Liver (tissue), 8 donors: ENCODE measurements at regions not wholly inside any gene's neighbourhood (a gene's known extent, or its start where the extent isn't known, plus 50 kb on each side); places are given as distances from the start of the nearest gene placed in this dataset.

Experiments used
- DNase-seq: peaks from one replicate; pipeline ENCODE4 v3.0.0-alpha.2; 2017; ENCODE audit warnings: low spot score
- H3K27ac ChIP-seq, 2 donors: one replicate each; pipeline ENCODE4 v1.7.0; 2013; ENCODE audit warnings: inconsistent platforms in 2 of 2, low read length in 2 of 2, control low read depth in 1 of 2, low read depth in 1 of 2, mild to moderate bottlenecking in 1 of 2
- H3K27me3 ChIP-seq, 4 donors: one replicate each; pipeline versions ENCODE4 v1.6.1 to v1.7.0; 2013; ENCODE audit warnings: low read length in 3 of 4, inconsistent platforms in 1 of 4, mild to moderate bottlenecking in 1 of 4, moderate library complexity in 1 of 4; ENCODE audit not compliant: control insufficient read depth in 4 of 4, insufficient read depth in 4 of 4
- H3K36me3 ChIP-seq, 4 donors: one replicate each; pipeline versions ENCODE4 v1.6.1 to v1.7.0; 2013; ENCODE audit warnings: low read length in 3 of 4, mild to moderate bottlenecking in 3 of 4, low read depth in 1 of 4, moderate library complexity in 1 of 4; ENCODE audit not compliant: control insufficient read depth in 4 of 4, insufficient read depth in 3 of 4
- H3K4me1 ChIP-seq, 4 donors: one replicate each; pipeline versions ENCODE4 v1.6.1 to v1.7.0; 2013; ENCODE audit warnings: low read length in 3 of 4, mild to moderate bottlenecking in 3 of 4, moderate library complexity in 1 of 4; ENCODE audit not compliant: control insufficient read depth in 4 of 4, insufficient read depth in 4 of 4
- H3K4me3 ChIP-seq, 3 donors: one replicate each; pipeline versions ENCODE4 v1.6.1 to v1.7.0; 2013; ENCODE audit warnings: low read length in 3 of 3, control low read depth in 1 of 3, low read depth in 1 of 3, mild to moderate bottlenecking in 1 of 3
- H3K9ac ChIP-seq, 2 donors: one replicate each; pipeline ENCODE4 v1.7.0; 2013; ENCODE audit warnings: low read length in 2 of 2, mild to moderate bottlenecking in 2 of 2, moderate library complexity in 2 of 2, control low read depth in 1 of 2, low read depth in 1 of 2
- H3K9me3 ChIP-seq, 4 donors: one replicate each; pipeline versions ENCODE4 v1.6.1 to v1.7.0; 2013; ENCODE audit warnings: low read length in 3 of 4; ENCODE audit not compliant: control insufficient read depth in 4 of 4
- EGR1 ChIP-seq, 2 donors: IDR thresholded peaks; 2 replicates each; pipeline ENCODE4 v1.6.1; 2016 to 2018; ENCODE audit warnings: antibody characterized with exemption in 2 of 2, low read depth in 2 of 2
- FOXA1 ChIP-seq: IDR thresholded peaks from 2 replicates; pipeline ENCODE4 v1.6.1; 2016; ENCODE audit warnings: antibody characterized with exemption
- FOXA2 ChIP-seq: IDR thresholded peaks from 2 replicates; pipeline ENCODE4 v1.6.1; 2016; ENCODE audit warnings: antibody characterized with exemption
- GABPA ChIP-seq, 2 donors: IDR thresholded peaks in 1 of 2; conservative IDR thresholded peaks in 1 of 2; 2 replicates each; pipeline ENCODE4 v1.6.1; 2016; ENCODE audit warnings: antibody characterized with exemption in 2 of 2, mild to moderate bottlenecking in 1 of 2, moderate library complexity in 1 of 2
- HNF4A ChIP-seq, 2 donors: conservative IDR thresholded peaks; 2 replicates each; pipeline ENCODE4 v1.6.1; 2016; ENCODE audit warnings: antibody characterized with exemption in 2 of 2, mild to moderate bottlenecking in 2 of 2
- HNF4G ChIP-seq: IDR thresholded peaks from 2 replicates; pipeline ENCODE4 v1.6.1; 2016; ENCODE audit warnings: antibody characterized with exemption
- JUND ChIP-seq, 2 donors: IDR thresholded peaks; 2 replicates each; pipeline ENCODE4 v1.6.1; 2016; ENCODE audit warnings: antibody characterized with exemption in 2 of 2
- NR2F2 ChIP-seq: IDR thresholded peaks from 2 replicates; pipeline ENCODE4 v1.6.1; 2016; ENCODE audit warnings: antibody characterized with exemption
- RAD21 ChIP-seq, 2 donors: IDR thresholded peaks; 2 replicates each; pipeline ENCODE4 v1.6.1; 2016; ENCODE audit warnings: antibody characterized with exemption in 2 of 2, mild to moderate bottlenecking in 2 of 2
- RXRA ChIP-seq, 2 donors: IDR thresholded peaks; 2 replicates each; pipeline ENCODE4 v1.6.1; 2017 to 2018; ENCODE audit warnings: antibody characterized with exemption in 2 of 2, mild to moderate bottlenecking in 1 of 2
- SP1 ChIP-seq: IDR thresholded peaks from 2 replicates; pipeline ENCODE4 v1.6.1; 2018; ENCODE audit warnings: antibody characterized with exemption, mild to moderate bottlenecking
- TAF1 ChIP-seq: conservative IDR thresholded peaks from 2 replicates; pipeline ENCODE4 v1.6.1; 2016; ENCODE audit warnings: antibody characterized with exemption, mild to moderate bottlenecking
- YY1 ChIP-seq: IDR thresholded peaks from 2 replicates; pipeline ENCODE4 v1.6.1; 2016; ENCODE audit warnings: antibody characterized with exemption, mild to moderate bottlenecking
- WGBS: extraction: QIAGEN DNeasy Blood & Tissue Kit; methylation state at CpG from one replicate; pipeline ENCODE4 v1.1.7; 2013; 5-methylcytosine and 5-hydroxymethylcytosine counted together
- TF ChIP-seq, protein P1 (sequence below): IDR thresholded peaks from 2 replicates; pipeline ENCODE4 v1.6.1; 2016; ENCODE audit warnings: antibody characterized with exemption, mild to moderate bottlenecking
- TF ChIP-seq, protein P2 (sequence below): IDR thresholded peaks from 2 replicates; pipeline ENCODE4 v1.6.1; 2016; ENCODE audit warnings: antibody characterized with exemption
- TF ChIP-seq, protein P3 (sequence below): IDR thresholded peaks from 2 replicates; pipeline ENCODE4 v1.6.1; 2016; ENCODE audit warnings: antibody characterized with exemption
- TF ChIP-seq, protein P4 (sequence below): fragments of 150-350 bp; IDR thresholded peaks from 2 replicates; pipeline ENCODE4 v1.5.1; 2017; ENCODE audit warnings: improper control_type of control experiment, low read depth, low read length; ENCODE audit not compliant: missing input control
- TF ChIP-seq, protein P5 (sequence below): IDR thresholded peaks from 2 replicates; pipeline ENCODE4 v1.6.1; 2016; ENCODE audit warnings: antibody characterized with exemption
- donor health status: healthy.
- donor health status: healthy.
- donor health status: healthy.
- donor health status: healthy.
- donor health status: healthy.

DNA sequence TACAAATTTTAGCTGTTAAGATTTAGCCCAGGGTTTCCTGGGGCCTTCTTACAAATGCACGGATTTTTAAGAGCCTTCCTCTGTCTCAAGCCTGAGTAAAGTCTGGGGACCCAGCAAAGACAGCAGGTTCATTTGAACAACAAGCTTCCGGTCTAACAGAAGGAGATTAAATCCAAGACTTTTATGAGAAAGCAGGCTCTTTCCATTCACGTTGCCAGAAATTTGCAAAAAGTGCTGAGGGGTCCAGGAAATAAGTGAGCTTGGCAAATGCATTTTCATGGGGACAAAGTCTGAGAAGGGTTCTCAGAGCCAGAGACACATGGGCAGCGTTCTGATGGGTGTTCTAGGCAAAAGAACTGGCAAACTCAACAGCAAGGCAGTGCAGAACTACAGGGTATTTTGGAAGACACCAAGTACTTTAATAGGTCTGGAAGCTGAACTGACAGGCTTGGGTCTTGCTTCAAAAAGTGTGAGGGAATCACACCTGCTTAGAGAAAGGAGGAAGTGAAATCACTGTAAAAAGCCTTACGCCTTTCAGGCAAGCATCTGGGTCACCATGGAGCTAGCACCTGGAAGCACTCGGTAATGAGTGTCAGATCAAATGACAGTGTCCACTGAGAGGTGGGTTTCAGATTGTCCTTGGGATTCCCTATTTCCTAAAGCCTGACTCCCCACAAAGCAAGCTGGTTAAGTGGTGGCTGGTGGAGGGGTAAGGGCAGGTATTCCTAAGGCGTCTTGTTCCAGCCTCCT, 115.8 kb upstream of the ARHGEF3 start:
- Histone ChIP-seq H3K36me3 (no peaks in the 10 kb centered on the region), H3K27ac (no peak overlapping the region), H3K4me3 (no peak overlapping the region), H3K9me3 (no peaks in the 10 kb centered on the region), H3K4me1 (peaks cover 0 to 2% (median 0%) of the 10 kb centered on the region in 4 donors), H3K27me3 (no peaks in the 10 kb centered on the region), H3K9ac (no peak overlapping the region)
- 73% methylated on average over 7 of the region's 7 CpGs for WGBS
- TF ChIP-seq, protein P1, sequence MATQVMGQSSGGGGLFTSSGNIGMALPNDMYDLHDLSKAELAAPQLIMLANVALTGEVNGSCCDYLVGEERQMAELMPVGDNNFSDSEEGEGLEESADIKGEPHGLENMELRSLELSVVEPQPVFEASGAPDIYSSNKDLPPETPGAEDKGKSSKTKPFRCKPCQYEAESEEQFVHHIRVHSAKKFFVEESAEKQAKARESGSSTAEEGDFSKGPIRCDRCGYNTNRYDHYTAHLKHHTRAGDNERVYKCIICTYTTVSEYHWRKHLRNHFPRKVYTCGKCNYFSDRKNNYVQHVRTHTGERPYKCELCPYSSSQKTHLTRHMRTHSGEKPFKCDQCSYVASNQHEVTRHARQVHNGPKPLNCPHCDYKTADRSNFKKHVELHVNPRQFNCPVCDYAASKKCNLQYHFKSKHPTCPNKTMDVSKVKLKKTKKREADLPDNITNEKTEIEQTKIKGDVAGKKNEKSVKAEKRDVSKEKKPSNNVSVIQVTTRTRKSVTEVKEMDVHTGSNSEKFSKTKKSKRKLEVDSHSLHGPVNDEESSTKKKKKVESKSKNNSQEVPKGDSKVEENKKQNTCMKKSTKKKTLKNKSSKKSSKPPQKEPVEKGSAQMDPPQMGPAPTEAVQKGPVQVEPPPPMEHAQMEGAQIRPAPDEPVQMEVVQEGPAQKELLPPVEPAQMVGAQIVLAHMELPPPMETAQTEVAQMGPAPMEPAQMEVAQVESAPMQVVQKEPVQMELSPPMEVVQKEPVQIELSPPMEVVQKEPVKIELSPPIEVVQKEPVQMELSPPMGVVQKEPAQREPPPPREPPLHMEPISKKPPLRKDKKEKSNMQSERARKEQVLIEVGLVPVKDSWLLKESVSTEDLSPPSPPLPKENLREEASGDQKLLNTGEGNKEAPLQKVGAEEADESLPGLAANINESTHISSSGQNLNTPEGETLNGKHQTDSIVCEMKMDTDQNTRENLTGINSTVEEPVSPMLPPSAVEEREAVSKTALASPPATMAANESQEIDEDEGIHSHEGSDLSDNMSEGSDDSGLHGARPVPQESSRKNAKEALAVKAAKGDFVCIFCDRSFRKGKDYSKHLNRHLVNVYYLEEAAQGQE, result no peak
- TF ChIP-seq GABPA (IDR thresholded peaks at IDR 0.05 in 1 of 2, conservative IDR thresholded peaks at IDR 0.05 in 1 of 2) (no peak), NR2F2 (no peak), SP1 (no peak), HNF4G (no peak), FOXA2 (no peak), RAD21 (IDR thresholded peaks at IDR 0.05) (no peak), TAF1 (no peak), JUND (IDR thresholded peaks at IDR 0.05) (no peak), RXRA (IDR thresholded peaks at IDR 0.05) (no peak), HNF4A (conservative IDR thresholded peaks at IDR 0.05) (no peak), FOXA1 (no peak), EGR1 (IDR thresholded peaks at IDR 0.05; ENCODE audit: low read depth in 2 of 2) (no peak), YY1 (no peak)
- TF ChIP-seq, protein P2, sequence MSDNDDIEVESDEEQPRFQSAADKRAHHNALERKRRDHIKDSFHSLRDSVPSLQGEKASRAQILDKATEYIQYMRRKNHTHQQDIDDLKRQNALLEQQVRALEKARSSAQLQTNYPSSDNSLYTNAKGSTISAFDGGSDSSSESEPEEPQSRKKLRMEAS, result no peak
- TF ChIP-seq, protein P3, sequence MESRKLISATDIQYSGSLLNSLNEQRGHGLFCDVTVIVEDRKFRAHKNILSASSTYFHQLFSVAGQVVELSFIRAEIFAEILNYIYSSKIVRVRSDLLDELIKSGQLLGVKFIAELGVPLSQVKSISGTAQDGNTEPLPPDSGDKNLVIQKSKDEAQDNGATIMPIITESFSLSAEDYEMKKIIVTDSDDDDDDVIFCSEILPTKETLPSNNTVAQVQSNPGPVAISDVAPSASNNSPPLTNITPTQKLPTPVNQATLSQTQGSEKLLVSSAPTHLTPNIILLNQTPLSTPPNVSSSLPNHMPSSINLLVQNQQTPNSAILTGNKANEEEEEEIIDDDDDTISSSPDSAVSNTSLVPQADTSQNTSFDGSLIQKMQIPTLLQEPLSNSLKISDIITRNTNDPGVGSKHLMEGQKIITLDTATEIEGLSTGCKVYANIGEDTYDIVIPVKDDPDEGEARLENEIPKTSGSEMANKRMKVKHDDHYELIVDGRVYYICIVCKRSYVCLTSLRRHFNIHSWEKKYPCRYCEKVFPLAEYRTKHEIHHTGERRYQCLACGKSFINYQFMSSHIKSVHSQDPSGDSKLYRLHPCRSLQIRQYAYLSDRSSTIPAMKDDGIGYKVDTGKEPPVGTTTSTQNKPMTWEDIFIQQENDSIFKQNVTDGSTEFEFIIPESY, result no peak
- TF ChIP-seq, protein P4, sequence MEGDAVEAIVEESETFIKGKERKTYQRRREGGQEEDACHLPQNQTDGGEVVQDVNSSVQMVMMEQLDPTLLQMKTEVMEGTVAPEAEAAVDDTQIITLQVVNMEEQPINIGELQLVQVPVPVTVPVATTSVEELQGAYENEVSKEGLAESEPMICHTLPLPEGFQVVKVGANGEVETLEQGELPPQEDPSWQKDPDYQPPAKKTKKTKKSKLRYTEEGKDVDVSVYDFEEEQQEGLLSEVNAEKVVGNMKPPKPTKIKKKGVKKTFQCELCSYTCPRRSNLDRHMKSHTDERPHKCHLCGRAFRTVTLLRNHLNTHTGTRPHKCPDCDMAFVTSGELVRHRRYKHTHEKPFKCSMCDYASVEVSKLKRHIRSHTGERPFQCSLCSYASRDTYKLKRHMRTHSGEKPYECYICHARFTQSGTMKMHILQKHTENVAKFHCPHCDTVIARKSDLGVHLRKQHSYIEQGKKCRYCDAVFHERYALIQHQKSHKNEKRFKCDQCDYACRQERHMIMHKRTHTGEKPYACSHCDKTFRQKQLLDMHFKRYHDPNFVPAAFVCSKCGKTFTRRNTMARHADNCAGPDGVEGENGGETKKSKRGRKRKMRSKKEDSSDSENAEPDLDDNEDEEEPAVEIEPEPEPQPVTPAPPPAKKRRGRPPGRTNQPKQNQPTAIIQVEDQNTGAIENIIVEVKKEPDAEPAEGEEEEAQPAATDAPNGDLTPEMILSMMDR, result no peak
- TF ChIP-seq, protein P5, sequence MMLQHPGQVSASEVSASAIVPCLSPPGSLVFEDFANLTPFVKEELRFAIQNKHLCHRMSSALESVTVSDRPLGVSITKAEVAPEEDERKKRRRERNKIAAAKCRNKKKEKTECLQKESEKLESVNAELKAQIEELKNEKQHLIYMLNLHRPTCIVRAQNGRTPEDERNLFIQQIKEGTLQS, result no peak
- DNase-seq, result no peak
